Trophoblast cell (in vitro differentiated cells and primary cell): ENCODE measurements at regions not wholly inside any gene's neighbourhood (a gene's known extent, or its start where the extent isn't known, plus 50 kb on each side); places are given as distances from the start of the nearest gene placed in this dataset.

Source experiments
- DNase-seq, 2 donors: peaks; one replicate each; pipeline ENCODE4 v3.0.0-alpha.2; 2016
- H2AFZ ChIP-seq: 2 replicates; pipeline ENCODE4 v1.6.1; 2013; ENCODE audit warnings: low read length, moderate library complexity, mild to moderate bottlenecking; ENCODE audit not compliant: insufficient read depth, poor library complexity
- H2AK5ac ChIP-seq: 2 replicates; pipeline ENCODE4 v1.6.1; 2013; ENCODE audit warnings: mild to moderate bottlenecking, low read length
- H2BK120ac ChIP-seq: 2 replicates; pipeline ENCODE4 v1.6.1; 2013; ENCODE audit warnings: low read length, mild to moderate bottlenecking, moderate library complexity; ENCODE audit not compliant: insufficient read depth, poor library complexity
- H2BK12ac ChIP-seq: 2 replicates; pipeline ENCODE4 v1.6.1; 2013; ENCODE audit warnings: mild to moderate bottlenecking, low read length, moderate library complexity
- H2BK5ac ChIP-seq: 2 replicates; pipeline ENCODE4 v1.6.1; 2013; ENCODE audit warnings: low read length, low read depth, moderate library complexity, mild to moderate bottlenecking; ENCODE audit not compliant: poor library complexity
- H3K14ac ChIP-seq: 2 replicates; pipeline ENCODE4 v1.6.1; 2013; ENCODE audit warnings: mild to moderate bottlenecking, low read length
- H3K18ac ChIP-seq: 2 replicates; pipeline ENCODE4 v1.6.1; 2013; ENCODE audit warnings: mild to moderate bottlenecking, low read length
- H3K23ac ChIP-seq: 2 replicates; pipeline ENCODE4 v1.6.1; 2013; ENCODE audit warnings: low read length
- H3K27ac ChIP-seq: 2 replicates; pipeline ENCODE4 v1.5.1; 2013; ENCODE audit warnings: low read depth, mild to moderate bottlenecking, inconsistent platforms, low read length, moderate library complexity
- H3K27me3 ChIP-seq: 2 replicates; pipeline ENCODE4 v1.6.1; 2013; ENCODE audit warnings: inconsistent platforms, mild to moderate bottlenecking, low read length, moderate library complexity; ENCODE audit not compliant: insufficient read depth
- H3K36me3 ChIP-seq, 2 experiments: 1 replicate in 1 of 2; 2 replicates in 1 of 2; pipeline ENCODE4 v1.6.1; 2013; ENCODE audit warnings: low read length in 2 of 2, mild to moderate bottlenecking in 2 of 2, moderate library complexity in 1 of 2; ENCODE audit not compliant: insufficient read depth in 2 of 2, control insufficient read depth in 1 of 2
- H3K4ac ChIP-seq: 2 replicates; pipeline ENCODE4 v1.6.1; 2013; ENCODE audit warnings: low read depth, mild to moderate bottlenecking, low read length, moderate library complexity
- H3K4me1 ChIP-seq, 2 experiments: 1 replicate in 1 of 2; 2 replicates in 1 of 2; pipeline ENCODE4 v1.6.1; 2013; ENCODE audit warnings: low read length in 2 of 2, mild to moderate bottlenecking in 2 of 2, moderate library complexity in 1 of 2; ENCODE audit not compliant: insufficient read depth in 2 of 2, control insufficient read depth in 1 of 2
- H3K4me2 ChIP-seq: 2 replicates; pipeline ENCODE4 v1.6.1; 2013; ENCODE audit warnings: inconsistent platforms, mild to moderate bottlenecking, low read length, moderate library complexity
- H3K4me3 ChIP-seq: 2 replicates; pipeline ENCODE4 v1.5.1; 2013; ENCODE audit warnings: mild to moderate bottlenecking, low read depth, low read length, inconsistent platforms
- H3K79me1 ChIP-seq: one replicate; pipeline ENCODE4 v1.6.1; 2013; ENCODE audit warnings: low read length
- H3K79me2 ChIP-seq: 2 replicates; pipeline ENCODE4 v1.6.1; 2013; ENCODE audit warnings: low read length, mild to moderate bottlenecking; ENCODE audit not compliant: control insufficient read depth, insufficient read depth, poor library complexity
- H3K9ac ChIP-seq: 2 replicates; pipeline ENCODE4 v1.6.1; 2013; ENCODE audit warnings: mild to moderate bottlenecking, low read length
- H3K9me3 ChIP-seq: 2 replicates; pipeline ENCODE4 v1.6.1; 2013; ENCODE audit warnings: low read depth, mild to moderate bottlenecking, control low read depth, inconsistent platforms, low read length; ENCODE audit not compliant: insufficient read depth
- H4K12ac ChIP-seq: 2 replicates; pipeline ENCODE4 v1.6.1; 2013; ENCODE audit warnings: low read depth, mild to moderate bottlenecking, low read length, moderate library complexity
- H4K8ac ChIP-seq: 2 replicates; pipeline ENCODE4 v1.6.1; 2013; ENCODE audit warnings: low read depth, mild to moderate bottlenecking, low read length, moderate library complexity
- H4K91ac ChIP-seq: one replicate; pipeline ENCODE4 v1.6.1; 2013; ENCODE audit warnings: low read depth, mild to moderate bottlenecking, low read length, moderate library complexity
- WGBS: extraction: QIAGEN DNeasy Blood & Tissue Kit; methylation state at CpG from one replicate; pipeline ENCODE4 v1.1.7; 2013; ENCODE audit warnings: missing lambda C conversion rate; ENCODE audit not compliant: insufficient read length, insufficient coverage; ENCODE audit errors: extremely low coverage; 5-methylcytosine and 5-hydroxymethylcytosine counted together

DNA sequence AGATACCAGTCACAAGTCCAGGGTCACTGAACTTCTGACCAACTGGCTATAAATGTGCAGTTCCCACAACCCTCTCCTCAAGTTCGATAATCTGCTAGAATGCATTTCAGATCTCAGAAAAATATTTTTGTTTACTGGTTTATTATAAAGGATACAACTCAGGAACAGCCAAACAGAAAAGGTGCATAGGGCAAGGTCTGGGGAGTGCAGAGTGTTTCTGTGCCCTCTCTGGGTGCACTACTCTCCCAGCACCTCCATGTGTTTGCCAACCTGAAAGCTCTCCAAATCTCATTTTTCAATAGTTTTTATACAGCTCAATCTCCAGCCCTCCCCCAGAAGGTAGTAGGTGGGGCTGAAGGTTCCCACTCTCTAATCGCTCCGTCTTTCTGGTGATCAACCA, 85.2 kb downstream of the SKA1 start:
- H3K79me1 ChIP-seq = no peaks in the 10 kb centered on the region
- H2BK5ac ChIP-seq = no peak overlapping the region
- no peak overlapping the region for H4K8ac ChIP-seq
- DNase-seq = no peak
- no peak overlapping the region for H2BK120ac ChIP-seq
- no peak overlapping the region for H3K23ac ChIP-seq
- H4K91ac ChIP-seq = no peak overlapping the region
- H3K79me2 ChIP-seq = no peaks in the 10 kb centered on the region
- WGBS = no CpG with 5 or more reads among the region's 3 CpGs
- peaks cover 3% of the 10 kb centered on the region for H3K9me3 ChIP-seq
- H3K18ac ChIP-seq = no peak overlapping the region
- no peaks in the 10 kb centered on the region for H3K27me3 ChIP-seq
- H3K9ac ChIP-seq = no peak overlapping the region
- no peak overlapping the region for H2BK12ac ChIP-seq
- no peak overlapping the region for H3K4me2 ChIP-seq
- H2AFZ ChIP-seq = no peak overlapping the region
- H3K4me1 ChIP-seq = no peaks in the 10 kb centered on the region
- H3K4me3 ChIP-seq = no peak overlapping the region
- H3K27ac ChIP-seq = no peak overlapping the region
- H2AK5ac ChIP-seq = no peak overlapping the region
- H4K12ac ChIP-seq = no peak overlapping the region
- H3K36me3 ChIP-seq = no peaks in the 10 kb centered on the region
- H3K14ac ChIP-seq = no peak overlapping the region
- H3K4ac ChIP-seq = no peak overlapping the region

DNA sequence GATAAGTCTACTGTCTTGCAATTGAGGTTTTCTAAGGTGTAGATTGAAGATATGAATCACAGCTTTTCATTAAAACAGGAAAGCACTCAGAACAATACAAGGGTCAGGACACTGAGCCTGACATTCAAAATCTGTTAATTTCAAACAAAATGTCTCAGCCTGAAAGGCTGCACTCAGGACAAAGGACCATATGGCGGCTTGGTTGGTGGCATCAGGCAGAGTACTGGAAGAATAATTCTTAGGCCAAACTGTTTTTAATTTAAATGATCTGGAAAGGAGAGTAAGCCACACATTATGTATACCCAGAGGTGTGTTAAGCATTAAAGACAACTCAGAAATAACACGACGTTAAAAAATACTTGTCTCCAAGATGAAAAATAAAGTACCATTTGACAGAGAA, 85.9 kb downstream of the SKA1 start:
- no peaks in the 10 kb centered on the region for H3K36me3 ChIP-seq
- no peak overlapping the region for H2BK5ac ChIP-seq
- H3K18ac ChIP-seq = no peak overlapping the region
- no peaks in the 10 kb centered on the region for H3K27me3 ChIP-seq
- no peak overlapping the region for H3K23ac ChIP-seq
- no peaks in the 10 kb centered on the region for H3K79me2 ChIP-seq
- H4K8ac ChIP-seq = no peak overlapping the region
- no peak overlapping the region for H4K91ac ChIP-seq
- no peak overlapping the region for H3K27ac ChIP-seq
- H3K79me1 ChIP-seq = no peaks in the 10 kb centered on the region
- H3K4me1 ChIP-seq = peaks cover 5% of the 10 kb centered on the region in 2 experiments
- H3K9me3 ChIP-seq = peaks cover 3% of the 10 kb centered on the region
- no peak overlapping the region for H2BK120ac ChIP-seq
- H3K4ac ChIP-seq = no peak overlapping the region
- no CpG with 5 or more reads among the region's 3 CpGs for WGBS
- no peak overlapping the region for H3K4me2 ChIP-seq
- no peak overlapping the region for H2AFZ ChIP-seq
- H2AK5ac ChIP-seq = no peak overlapping the region
- no peak overlapping the region for H2BK12ac ChIP-seq
- no peak overlapping the region for H3K4me3 ChIP-seq
- DNase-seq = no peak
- no peak overlapping the region for H4K12ac ChIP-seq
- no peak overlapping the region for H3K9ac ChIP-seq
- H3K14ac ChIP-seq = no peak overlapping the region

DNA sequence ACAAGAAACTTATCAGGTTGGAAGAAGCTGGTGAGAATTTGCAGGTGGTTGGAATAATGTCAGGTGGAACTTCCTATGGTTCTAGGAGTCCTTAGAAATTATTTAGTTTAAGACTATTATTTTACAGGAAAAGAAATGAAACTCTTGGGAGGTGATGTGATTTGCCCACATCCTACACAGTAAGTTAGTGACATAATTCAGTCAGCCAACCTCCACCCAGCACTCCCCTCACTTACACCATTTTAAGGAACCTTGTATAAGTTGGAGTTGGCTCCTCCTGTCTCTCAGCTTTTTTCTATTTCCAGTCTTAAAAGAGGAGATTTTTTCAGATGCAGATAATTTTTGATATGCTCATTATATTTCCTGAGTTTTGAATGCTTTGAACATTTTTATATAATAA, 86.4 kb downstream of the SKA1 start:
- H2AFZ ChIP-seq = no peak overlapping the region
- H3K79me1 ChIP-seq = no peaks in the 10 kb centered on the region
- no peak overlapping the region for H3K4ac ChIP-seq
- DNase-seq = no peak
- no peak overlapping the region for H3K18ac ChIP-seq
- peaks cover 3% of the 10 kb centered on the region for H3K9me3 ChIP-seq
- no peak overlapping the region for H2BK120ac ChIP-seq
- no peak overlapping the region for H3K14ac ChIP-seq
- no peak overlapping the region for H2BK5ac ChIP-seq
- H2BK12ac ChIP-seq = no peak overlapping the region
- H2AK5ac ChIP-seq = no peak overlapping the region
- no peak overlapping the region for H3K4me2 ChIP-seq
- H3K36me3 ChIP-seq = no peaks in the 10 kb centered on the region
- no peak overlapping the region for H4K8ac ChIP-seq
- no peak overlapping the region for H4K91ac ChIP-seq
- no peak overlapping the region for H4K12ac ChIP-seq
- H3K4me3 ChIP-seq = no peak overlapping the region
- H3K23ac ChIP-seq = no peak overlapping the region
- peaks cover 5 to 6% of the 10 kb centered on the region in 2 experiments for H3K4me1 ChIP-seq
- no peaks in the 10 kb centered on the region for H3K27me3 ChIP-seq
- H3K9ac ChIP-seq = no peak overlapping the region
- H3K27ac ChIP-seq = no peak overlapping the region
- no peaks in the 10 kb centered on the region for H3K79me2 ChIP-seq

DNA sequence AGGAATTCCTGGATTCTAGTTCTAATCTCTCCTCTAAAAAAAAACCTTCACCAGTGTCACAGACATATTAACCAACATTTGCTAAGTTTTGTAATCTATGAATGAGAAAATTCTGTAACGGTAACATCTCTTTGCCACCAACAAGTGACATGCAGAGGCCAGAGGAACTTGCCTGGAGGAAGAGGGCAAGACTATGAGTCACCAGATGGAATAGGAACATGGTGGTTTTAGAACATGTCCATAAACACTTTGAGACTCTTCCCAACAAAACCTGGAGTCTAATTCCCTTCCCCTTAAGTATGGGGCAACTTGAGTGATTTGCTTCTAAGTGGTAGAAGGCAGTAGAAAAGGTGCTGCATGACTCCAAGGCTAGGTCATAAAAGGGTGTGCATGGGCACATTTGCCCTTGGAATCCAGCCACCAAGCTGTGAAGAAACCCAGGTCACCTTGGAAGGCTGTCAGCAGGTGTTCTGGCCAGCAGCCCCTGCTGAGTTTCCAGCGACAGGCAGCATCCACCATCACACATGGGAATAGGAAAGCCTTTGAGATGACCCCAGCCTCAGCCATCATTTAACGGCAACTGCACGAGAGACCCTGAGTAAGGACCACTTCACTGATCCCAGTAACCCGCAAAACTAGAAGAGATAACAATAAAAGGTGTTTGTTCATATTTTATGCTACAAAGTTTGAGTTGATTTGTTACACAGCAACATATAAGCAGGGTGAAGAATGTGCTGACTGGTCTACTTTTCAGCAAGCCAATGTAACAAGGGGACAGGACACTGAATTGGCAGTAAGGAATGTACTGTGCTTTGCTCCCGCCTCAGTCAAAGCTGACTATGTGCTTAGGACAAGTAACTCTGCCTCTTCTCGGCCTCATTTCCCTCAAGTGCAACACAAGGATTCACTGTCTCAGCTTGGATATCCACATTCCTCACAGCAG, 90.6 kb downstream of the SKA1 start:
- H3K36me3 ChIP-seq = no peaks in the 10 kb centered on the region
- no peak overlapping the region for H4K12ac ChIP-seq
- no peak overlapping the region for H3K27ac ChIP-seq
- no peak overlapping the region for H3K14ac ChIP-seq
- H3K23ac ChIP-seq = no peak overlapping the region
- H4K91ac ChIP-seq = no peak overlapping the region
- no peak overlapping the region for H3K9ac ChIP-seq
- no peak overlapping the region for H2AFZ ChIP-seq
- no peak overlapping the region for H4K8ac ChIP-seq
- no peak overlapping the region for H2BK12ac ChIP-seq
- H3K27me3 ChIP-seq = no peaks in the 10 kb centered on the region
- H3K4ac ChIP-seq = no peak overlapping the region
- H3K9me3 ChIP-seq = no peaks in the 10 kb centered on the region
- no peak overlapping the region for H3K4me2 ChIP-seq
- H2BK120ac ChIP-seq = no peak overlapping the region
- no peaks in the 10 kb centered on the region for H3K79me2 ChIP-seq
- no peak overlapping the region for H3K4me3 ChIP-seq
- no peak overlapping the region for H2BK5ac ChIP-seq
- no peak overlapping the region for H2AK5ac ChIP-seq
- DNase-seq = peak; percentile 42 to 75
- no peaks in the 10 kb centered on the region for H3K79me1 ChIP-seq
- peaks cover 5 to 6% of the 10 kb centered on the region in 2 experiments for H3K4me1 ChIP-seq
- WGBS = no CpG with 5 or more reads among the region's 7 CpGs
- no peak overlapping the region for H3K18ac ChIP-seq
